GM12892 (cell line): ENCODE measurements at regions not wholly inside any gene's neighbourhood (a gene's known extent, or its start where the extent isn't known, plus 50 kb on each side); places are given as distances from the start of the nearest gene placed in this dataset.

Source experiments
- POLR2A ChIP-seq: IDR thresholded peaks from 2 replicates; pipeline ENCODE4 v1.6.1; 2011; ENCODE audit warnings: low read depth, low read length, control low read depth
- POLR2AphosphoS5 ChIP-seq: IDR thresholded peaks from 2 replicates; pipeline ENCODE4 v1.6.1; 2011; ENCODE audit warnings: low read depth, low read length, control low read depth
- TAF1 ChIP-seq: IDR thresholded peaks from 2 replicates; pipeline ENCODE4 v1.6.1; 2011; ENCODE audit warnings: low read depth, mild to moderate bottlenecking, control low read depth, low read length, borderline replicate concordance

DNA sequence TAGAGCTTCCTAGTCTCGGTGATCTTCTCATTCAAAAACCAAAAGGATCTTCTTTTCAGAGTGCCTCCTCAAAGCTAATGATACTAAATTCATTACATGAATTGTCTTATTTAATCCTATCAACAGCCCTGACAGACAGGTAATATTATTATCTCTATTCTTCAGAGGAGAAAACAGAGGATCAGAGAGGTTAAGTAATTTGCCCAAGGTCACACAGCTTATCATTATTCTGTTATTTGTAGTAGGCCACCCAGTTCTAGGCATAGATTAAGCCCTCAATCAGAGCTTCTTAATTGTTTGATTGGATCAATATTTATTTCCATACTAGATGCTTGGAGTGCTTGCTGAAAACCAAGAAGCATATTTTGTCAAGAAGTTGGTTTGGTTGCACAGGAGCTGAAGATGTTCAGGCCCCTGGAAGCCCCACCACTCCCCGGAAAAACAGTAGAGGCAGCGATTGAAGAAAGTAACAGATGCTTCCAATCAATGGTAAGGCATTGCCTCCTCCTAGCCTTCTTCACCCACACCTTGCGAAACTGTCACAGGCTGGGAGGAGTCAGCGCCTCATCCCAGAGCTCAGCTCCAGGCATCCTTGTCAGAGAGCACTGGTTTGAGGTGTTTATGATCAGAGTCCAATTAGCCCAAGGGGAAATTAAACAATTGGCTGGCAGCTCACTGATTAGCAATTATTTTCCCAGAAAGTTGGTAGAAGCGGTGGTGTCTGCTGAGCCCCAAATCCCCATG is 487.2 kb downstream of the BCL11A start:
- TF ChIP-seq POLR2AphosphoS5 (no peak), POLR2A (no peak), TAF1 (no peak)
